Bronchial epithelial cell (primary cell): ENCODE measurements at regions not wholly inside any gene's neighbourhood (a gene's known extent, or its start where the extent isn't known, plus 50 kb on each side); places are given as distances from the start of the nearest gene placed in this dataset.

Experiments used
- DNase-seq: peaks from one replicate; pipeline ENCODE4 v3.0.0-alpha.2; 2010; ENCODE audit warnings: low read depth
- FAIRE-seq: peaks from 2 replicates; lab custom pipeline; 2011; peaks lifted over from hg19 to GRCh38; lab: Jason Lieb, UNC
- H3K27me3 ChIP-seq: 2 replicates; pipeline ENCODE4 v1.5.1; 2011; ENCODE audit warnings: low read length; ENCODE audit not compliant: control insufficient read depth, insufficient read depth
- H3K36me3 ChIP-seq: 2 replicates; pipeline ENCODE4 v1.5.1; 2011; ENCODE audit warnings: low read length; ENCODE audit not compliant: control insufficient read depth, insufficient read depth
- H3K4me3 ChIP-seq: 2 replicates; pipeline ENCODE4 v1.5.1; 2011; ENCODE audit warnings: mild to moderate bottlenecking, low read depth, low read length, control low read depth
- CTCF ChIP-seq: IDR thresholded peaks from 2 replicates; pipeline ENCODE4 v1.5.1; 2011; ENCODE audit warnings: mild to moderate bottlenecking, moderate library complexity, low read length, control low read depth, inconsistent platforms; ENCODE audit not compliant: insufficient read depth, severe bottlenecking

GRCh38 chr15:53395871-53396270 lies 363.6 kb downstream of the WDR72 start:
- Histone ChIP-seq H3K27me3 (no peaks in the 10 kb centered on the region), H3K36me3 (no peaks in the 10 kb centered on the region), H3K4me3 (no peak overlapping the region)
- DNase-seq = no peak
- TF ChIP-seq CTCF = no peak
- no peak for FAIRE-seq

- H3K4me3 ChIP-seq = no peak overlapping the region
- H3K27me3 ChIP-seq = no peaks in the 10 kb centered on the region
- TF ChIP-seq CTCF = no peak
- no peaks in the 10 kb centered on the region for H3K36me3 ChIP-seq
- no peak for DNase-seq
- no peak for FAIRE-seq
Measured at GRCh38 chr15:53390549-53390948, 368.9 kb downstream of the WDR72 start.

GRCh38 chr15:53389271-53390037 lies 370.0 kb downstream of the WDR72 start:
- H3K36me3 ChIP-seq = no peaks in the 10 kb centered on the region

GRCh38 chr15:53384417-53384816 lies 375.0 kb downstream of the WDR72 start:
- Histone ChIP-seq H3K27me3 (no peaks in the 10 kb centered on the region), H3K36me3 (no peaks in the 10 kb centered on the region), H3K4me3 (no peak overlapping the region)
- DNase-seq (no peak), FAIRE-seq (no peak)
- no peak for TF ChIP-seq CTCF

More at GRCh38 chr15:53389271-53390037, 370.0 kb downstream of the WDR72 start:
- Histone ChIP-seq H3K27me3 (no peaks in the 10 kb centered on the region), H3K4me3 (no peak overlapping the region)
- no peak for TF ChIP-seq CTCF
- no peak for DNase-seq
- FAIRE-seq = no peak

GRCh38 chr15:53378096-53378800 lies 381.2 kb downstream of the WDR72 start:
- no peak for DNase-seq
- no peaks in the 10 kb centered on the region for H3K36me3 ChIP-seq
- TF ChIP-seq CTCF = no peak
- no peak for FAIRE-seq
- H3K27me3 ChIP-seq = no peaks in the 10 kb centered on the region
- no peak overlapping the region for H3K4me3 ChIP-seq
